Liver (tissue), 8 donors: ENCODE measurements at regions not wholly inside any gene's neighbourhood (a gene's known extent, or its start where the extent isn't known, plus 50 kb on each side); places are given as distances from the start of the nearest gene placed in this dataset.
A peak's percentile ranks its signal among the peaks of the same experiment; 100 is the strongest.

ENCODE experiments used
- DNase-seq: peaks from one replicate; pipeline ENCODE4 v3.0.0-alpha.2; 2017; ENCODE audit warnings: low spot score
- H3K27ac ChIP-seq, 2 donors: one replicate each; pipeline ENCODE4 v1.7.0; 2013; ENCODE audit warnings: inconsistent platforms in 2 of 2, low read length in 2 of 2, control low read depth in 1 of 2, low read depth in 1 of 2, mild to moderate bottlenecking in 1 of 2
- H3K27me3 ChIP-seq, 4 donors: one replicate each; pipeline versions ENCODE4 v1.6.1 to v1.7.0; 2013; ENCODE audit warnings: low read length in 3 of 4, inconsistent platforms in 1 of 4, mild to moderate bottlenecking in 1 of 4, moderate library complexity in 1 of 4; ENCODE audit not compliant: control insufficient read depth in 4 of 4, insufficient read depth in 4 of 4
- H3K36me3 ChIP-seq, 4 donors: one replicate each; pipeline versions ENCODE4 v1.6.1 to v1.7.0; 2013; ENCODE audit warnings: low read length in 3 of 4, mild to moderate bottlenecking in 3 of 4, low read depth in 1 of 4, moderate library complexity in 1 of 4; ENCODE audit not compliant: control insufficient read depth in 4 of 4, insufficient read depth in 3 of 4
- H3K4me1 ChIP-seq, 4 donors: one replicate each; pipeline versions ENCODE4 v1.6.1 to v1.7.0; 2013; ENCODE audit warnings: low read length in 3 of 4, mild to moderate bottlenecking in 3 of 4, moderate library complexity in 1 of 4; ENCODE audit not compliant: control insufficient read depth in 4 of 4, insufficient read depth in 4 of 4
- H3K4me3 ChIP-seq, 3 donors: one replicate each; pipeline versions ENCODE4 v1.6.1 to v1.7.0; 2013; ENCODE audit warnings: low read length in 3 of 3, control low read depth in 1 of 3, low read depth in 1 of 3, mild to moderate bottlenecking in 1 of 3
- H3K9ac ChIP-seq, 2 donors: one replicate each; pipeline ENCODE4 v1.7.0; 2013; ENCODE audit warnings: low read length in 2 of 2, mild to moderate bottlenecking in 2 of 2, moderate library complexity in 2 of 2, control low read depth in 1 of 2, low read depth in 1 of 2
- H3K9me3 ChIP-seq, 4 donors: one replicate each; pipeline versions ENCODE4 v1.6.1 to v1.7.0; 2013; ENCODE audit warnings: low read length in 3 of 4; ENCODE audit not compliant: control insufficient read depth in 4 of 4
- EGR1 ChIP-seq, 2 donors: IDR thresholded peaks; 2 replicates each; pipeline ENCODE4 v1.6.1; 2016 to 2018; ENCODE audit warnings: antibody characterized with exemption in 2 of 2, low read depth in 2 of 2
- FOXA1 ChIP-seq: IDR thresholded peaks from 2 replicates; pipeline ENCODE4 v1.6.1; 2016; ENCODE audit warnings: antibody characterized with exemption
- FOXA2 ChIP-seq: IDR thresholded peaks from 2 replicates; pipeline ENCODE4 v1.6.1; 2016; ENCODE audit warnings: antibody characterized with exemption
- GABPA ChIP-seq, 2 donors: IDR thresholded peaks in 1 of 2; conservative IDR thresholded peaks in 1 of 2; 2 replicates each; pipeline ENCODE4 v1.6.1; 2016; ENCODE audit warnings: antibody characterized with exemption in 2 of 2, mild to moderate bottlenecking in 1 of 2, moderate library complexity in 1 of 2
- HNF4A ChIP-seq, 2 donors: conservative IDR thresholded peaks; 2 replicates each; pipeline ENCODE4 v1.6.1; 2016; ENCODE audit warnings: antibody characterized with exemption in 2 of 2, mild to moderate bottlenecking in 2 of 2
- HNF4G ChIP-seq: IDR thresholded peaks from 2 replicates; pipeline ENCODE4 v1.6.1; 2016; ENCODE audit warnings: antibody characterized with exemption
- JUND ChIP-seq, 2 donors: IDR thresholded peaks; 2 replicates each; pipeline ENCODE4 v1.6.1; 2016; ENCODE audit warnings: antibody characterized with exemption in 2 of 2
- NR2F2 ChIP-seq: IDR thresholded peaks from 2 replicates; pipeline ENCODE4 v1.6.1; 2016; ENCODE audit warnings: antibody characterized with exemption
- RAD21 ChIP-seq, 2 donors: IDR thresholded peaks; 2 replicates each; pipeline ENCODE4 v1.6.1; 2016; ENCODE audit warnings: antibody characterized with exemption in 2 of 2, mild to moderate bottlenecking in 2 of 2
- RXRA ChIP-seq, 2 donors: IDR thresholded peaks; 2 replicates each; pipeline ENCODE4 v1.6.1; 2017 to 2018; ENCODE audit warnings: antibody characterized with exemption in 2 of 2, mild to moderate bottlenecking in 1 of 2
- SP1 ChIP-seq: IDR thresholded peaks from 2 replicates; pipeline ENCODE4 v1.6.1; 2018; ENCODE audit warnings: antibody characterized with exemption, mild to moderate bottlenecking
- TAF1 ChIP-seq: conservative IDR thresholded peaks from 2 replicates; pipeline ENCODE4 v1.6.1; 2016; ENCODE audit warnings: antibody characterized with exemption, mild to moderate bottlenecking
- YY1 ChIP-seq: IDR thresholded peaks from 2 replicates; pipeline ENCODE4 v1.6.1; 2016; ENCODE audit warnings: antibody characterized with exemption, mild to moderate bottlenecking
- WGBS: extraction: QIAGEN DNeasy Blood & Tissue Kit; methylation state at CpG from one replicate; pipeline ENCODE4 v1.1.7; 2013; 5-methylcytosine and 5-hydroxymethylcytosine counted together
- TF ChIP-seq, protein P1 (sequence below): IDR thresholded peaks from 2 replicates; pipeline ENCODE4 v1.6.1; 2016; ENCODE audit warnings: antibody characterized with exemption, mild to moderate bottlenecking
- TF ChIP-seq, protein P2 (sequence below): IDR thresholded peaks from 2 replicates; pipeline ENCODE4 v1.6.1; 2016; ENCODE audit warnings: antibody characterized with exemption
- TF ChIP-seq, protein P3 (sequence below): IDR thresholded peaks from 2 replicates; pipeline ENCODE4 v1.6.1; 2016; ENCODE audit warnings: antibody characterized with exemption
- TF ChIP-seq, protein P4 (sequence below): fragments of 150-350 bp; IDR thresholded peaks from 2 replicates; pipeline ENCODE4 v1.5.1; 2017; ENCODE audit warnings: improper control_type of control experiment, low read depth, low read length; ENCODE audit not compliant: missing input control
- TF ChIP-seq, protein P5 (sequence below): IDR thresholded peaks from 2 replicates; pipeline ENCODE4 v1.6.1; 2016; ENCODE audit warnings: antibody characterized with exemption
- donor health status: healthy.
- donor health status: healthy.
- donor health status: healthy.
- donor health status: healthy.
- donor health status: healthy.

DNA sequence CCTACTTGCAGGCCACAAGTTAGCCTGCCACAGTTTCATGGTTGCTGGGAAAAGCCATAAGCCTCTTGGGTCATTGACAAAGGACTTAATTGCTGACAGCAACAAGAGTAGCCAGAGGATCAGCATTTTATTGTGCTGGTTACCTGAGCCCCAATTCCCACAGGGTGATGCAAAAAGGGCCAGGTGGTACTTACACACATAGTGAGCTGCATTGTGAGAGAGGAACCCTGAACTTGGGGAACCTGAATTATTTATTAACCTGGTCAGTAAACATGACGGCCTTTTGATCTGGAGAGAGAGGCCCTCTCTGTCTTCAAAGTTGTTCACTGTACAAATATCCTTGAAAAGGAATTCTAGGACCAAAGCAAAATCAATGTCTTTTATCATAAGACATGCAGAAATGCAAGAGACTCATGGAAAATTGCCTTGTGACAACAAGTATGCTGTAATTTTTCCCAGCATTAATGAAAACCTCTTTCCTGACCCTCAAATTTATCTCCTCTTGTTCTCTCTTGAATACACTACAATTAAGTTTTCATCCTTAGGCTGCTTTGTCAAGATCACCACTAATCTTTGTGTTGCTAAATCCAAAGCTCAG lies 102.9 kb upstream of the PHYHIPL start:
- Histone ChIP-seq H3K36me3 (no peaks in the 10 kb centered on the region), H3K27me3 (no peaks in the 10 kb centered on the region), H3K9ac (no peak overlapping the region), H3K9me3 (no peaks in the 10 kb centered on the region), H3K27ac (peak overlapping the region; percentile 22 to 34), H3K4me1 (peaks cover 6 to 30% (median 16%) of the 10 kb centered on the region in 4 donors), H3K4me3 (no peak overlapping the region)
- DNase-seq = no peak
- peak; percentile 93 for TF ChIP-seq FOXA1
- peak; percentile 48 to 57 for TF ChIP-seq RAD21 (IDR thresholded peaks at IDR 0.05)
- TF ChIP-seq RXRA (IDR thresholded peaks at IDR 0.05) = peak; percentile 61 to 80
- no peak for TF ChIP-seq EGR1 (IDR thresholded peaks at IDR 0.05; ENCODE audit: low read depth in 2 of 2)
- peak; percentile 39 to 52 for TF ChIP-seq JUND (IDR thresholded peaks at IDR 0.05)
- TF ChIP-seq GABPA (IDR thresholded peaks at IDR 0.05 in 1 of 2, conservative IDR thresholded peaks at IDR 0.05 in 1 of 2) = no peak
- TF ChIP-seq SP1 = peak; percentile 60
- TF ChIP-seq HNF4G = no peak
- TF ChIP-seq FOXA2 = peak; percentile 92
- TF ChIP-seq, protein P1, sequence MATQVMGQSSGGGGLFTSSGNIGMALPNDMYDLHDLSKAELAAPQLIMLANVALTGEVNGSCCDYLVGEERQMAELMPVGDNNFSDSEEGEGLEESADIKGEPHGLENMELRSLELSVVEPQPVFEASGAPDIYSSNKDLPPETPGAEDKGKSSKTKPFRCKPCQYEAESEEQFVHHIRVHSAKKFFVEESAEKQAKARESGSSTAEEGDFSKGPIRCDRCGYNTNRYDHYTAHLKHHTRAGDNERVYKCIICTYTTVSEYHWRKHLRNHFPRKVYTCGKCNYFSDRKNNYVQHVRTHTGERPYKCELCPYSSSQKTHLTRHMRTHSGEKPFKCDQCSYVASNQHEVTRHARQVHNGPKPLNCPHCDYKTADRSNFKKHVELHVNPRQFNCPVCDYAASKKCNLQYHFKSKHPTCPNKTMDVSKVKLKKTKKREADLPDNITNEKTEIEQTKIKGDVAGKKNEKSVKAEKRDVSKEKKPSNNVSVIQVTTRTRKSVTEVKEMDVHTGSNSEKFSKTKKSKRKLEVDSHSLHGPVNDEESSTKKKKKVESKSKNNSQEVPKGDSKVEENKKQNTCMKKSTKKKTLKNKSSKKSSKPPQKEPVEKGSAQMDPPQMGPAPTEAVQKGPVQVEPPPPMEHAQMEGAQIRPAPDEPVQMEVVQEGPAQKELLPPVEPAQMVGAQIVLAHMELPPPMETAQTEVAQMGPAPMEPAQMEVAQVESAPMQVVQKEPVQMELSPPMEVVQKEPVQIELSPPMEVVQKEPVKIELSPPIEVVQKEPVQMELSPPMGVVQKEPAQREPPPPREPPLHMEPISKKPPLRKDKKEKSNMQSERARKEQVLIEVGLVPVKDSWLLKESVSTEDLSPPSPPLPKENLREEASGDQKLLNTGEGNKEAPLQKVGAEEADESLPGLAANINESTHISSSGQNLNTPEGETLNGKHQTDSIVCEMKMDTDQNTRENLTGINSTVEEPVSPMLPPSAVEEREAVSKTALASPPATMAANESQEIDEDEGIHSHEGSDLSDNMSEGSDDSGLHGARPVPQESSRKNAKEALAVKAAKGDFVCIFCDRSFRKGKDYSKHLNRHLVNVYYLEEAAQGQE = peak; percentile 46
- TF ChIP-seq, protein P2, sequence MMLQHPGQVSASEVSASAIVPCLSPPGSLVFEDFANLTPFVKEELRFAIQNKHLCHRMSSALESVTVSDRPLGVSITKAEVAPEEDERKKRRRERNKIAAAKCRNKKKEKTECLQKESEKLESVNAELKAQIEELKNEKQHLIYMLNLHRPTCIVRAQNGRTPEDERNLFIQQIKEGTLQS = peak; percentile 80
- TF ChIP-seq, protein P3, sequence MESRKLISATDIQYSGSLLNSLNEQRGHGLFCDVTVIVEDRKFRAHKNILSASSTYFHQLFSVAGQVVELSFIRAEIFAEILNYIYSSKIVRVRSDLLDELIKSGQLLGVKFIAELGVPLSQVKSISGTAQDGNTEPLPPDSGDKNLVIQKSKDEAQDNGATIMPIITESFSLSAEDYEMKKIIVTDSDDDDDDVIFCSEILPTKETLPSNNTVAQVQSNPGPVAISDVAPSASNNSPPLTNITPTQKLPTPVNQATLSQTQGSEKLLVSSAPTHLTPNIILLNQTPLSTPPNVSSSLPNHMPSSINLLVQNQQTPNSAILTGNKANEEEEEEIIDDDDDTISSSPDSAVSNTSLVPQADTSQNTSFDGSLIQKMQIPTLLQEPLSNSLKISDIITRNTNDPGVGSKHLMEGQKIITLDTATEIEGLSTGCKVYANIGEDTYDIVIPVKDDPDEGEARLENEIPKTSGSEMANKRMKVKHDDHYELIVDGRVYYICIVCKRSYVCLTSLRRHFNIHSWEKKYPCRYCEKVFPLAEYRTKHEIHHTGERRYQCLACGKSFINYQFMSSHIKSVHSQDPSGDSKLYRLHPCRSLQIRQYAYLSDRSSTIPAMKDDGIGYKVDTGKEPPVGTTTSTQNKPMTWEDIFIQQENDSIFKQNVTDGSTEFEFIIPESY = no peak
- TF ChIP-seq, protein P4, sequence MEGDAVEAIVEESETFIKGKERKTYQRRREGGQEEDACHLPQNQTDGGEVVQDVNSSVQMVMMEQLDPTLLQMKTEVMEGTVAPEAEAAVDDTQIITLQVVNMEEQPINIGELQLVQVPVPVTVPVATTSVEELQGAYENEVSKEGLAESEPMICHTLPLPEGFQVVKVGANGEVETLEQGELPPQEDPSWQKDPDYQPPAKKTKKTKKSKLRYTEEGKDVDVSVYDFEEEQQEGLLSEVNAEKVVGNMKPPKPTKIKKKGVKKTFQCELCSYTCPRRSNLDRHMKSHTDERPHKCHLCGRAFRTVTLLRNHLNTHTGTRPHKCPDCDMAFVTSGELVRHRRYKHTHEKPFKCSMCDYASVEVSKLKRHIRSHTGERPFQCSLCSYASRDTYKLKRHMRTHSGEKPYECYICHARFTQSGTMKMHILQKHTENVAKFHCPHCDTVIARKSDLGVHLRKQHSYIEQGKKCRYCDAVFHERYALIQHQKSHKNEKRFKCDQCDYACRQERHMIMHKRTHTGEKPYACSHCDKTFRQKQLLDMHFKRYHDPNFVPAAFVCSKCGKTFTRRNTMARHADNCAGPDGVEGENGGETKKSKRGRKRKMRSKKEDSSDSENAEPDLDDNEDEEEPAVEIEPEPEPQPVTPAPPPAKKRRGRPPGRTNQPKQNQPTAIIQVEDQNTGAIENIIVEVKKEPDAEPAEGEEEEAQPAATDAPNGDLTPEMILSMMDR = no peak
- TF ChIP-seq, protein P5, sequence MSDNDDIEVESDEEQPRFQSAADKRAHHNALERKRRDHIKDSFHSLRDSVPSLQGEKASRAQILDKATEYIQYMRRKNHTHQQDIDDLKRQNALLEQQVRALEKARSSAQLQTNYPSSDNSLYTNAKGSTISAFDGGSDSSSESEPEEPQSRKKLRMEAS = peak; percentile 64
- TF ChIP-seq TAF1 = no peak
- peak; percentile 61 for TF ChIP-seq YY1
- no peak for TF ChIP-seq NR2F2
- peak; percentile 69 to 79 for TF ChIP-seq HNF4A (conservative IDR thresholded peaks at IDR 0.05)
- 26% methylated on average over 1 of the region's 1 CpG for WGBS
